SU-DHL-6 (cell line): ENCODE measurements at regions not wholly inside any gene's neighbourhood (a gene's known extent, or its start where the extent isn't known, plus 50 kb on each side); places are given as distances from the start of the nearest gene placed in this dataset.

ENCODE experiments used
- CTCF ChIP-seq: fragments of 200-600 bp; sonication (generic); IDR thresholded peaks from one replicate; pipeline ENCODE4 v1.5.1; 2017; ENCODE audit warnings: antibody characterized with exemption, mild to moderate bottlenecking, low read length, moderate library complexity; ENCODE audit not compliant: insufficient read depth, poor library complexity, severe bottlenecking
- EZH2phosphoT487 ChIP-seq: fragments of 200-600 bp; sonication (generic), shearing (Covaris generic); conservative IDR thresholded peaks from 2 replicates; pipeline ENCODE4 v1.6.1; 2018; ENCODE audit warnings: mild to moderate bottlenecking, antibody characterized with exemption, low read length, moderate library complexity, mixed read lengths

- no peak for TF ChIP-seq CTCF
- no peak for TF ChIP-seq EZH2phosphoT487
Measured at GRCh38 chr13:33612641-33613638, 205.0 kb upstream of the RFC3 start.
